GM12892 (cell line): ENCODE measurements at regions not wholly inside any gene's neighbourhood (a gene's known extent, or its start where the extent isn't known, plus 50 kb on each side); places are given as distances from the start of the nearest gene placed in this dataset.

ENCODE experiments used
- POLR2A ChIP-seq: IDR thresholded peaks from 2 replicates; pipeline ENCODE4 v1.6.1; 2011; ENCODE audit warnings: low read depth, low read length, control low read depth
- TAF1 ChIP-seq: IDR thresholded peaks from 2 replicates; pipeline ENCODE4 v1.6.1; 2011; ENCODE audit warnings: low read depth, mild to moderate bottlenecking, control low read depth, low read length, borderline replicate concordance

GRCh38 chr9:73667749-73668148 is 516.1 kb downstream of the ANXA1 start:
- TF ChIP-seq TAF1 (no peak), POLR2A (no peak)
